ENCODE measurements at regions not wholly inside any gene's neighbourhood (a gene's known extent, or its start where the extent isn't known, plus 50 kb on each side); places are given as distances from the start of the nearest gene placed in this dataset.

GRCh38 chr2:20126469-20126868 is 75.0 kb upstream of the LAPTM4A start:
- TF ChIP-seq CTCF (conservative IDR thresholded peaks at IDR 0.05; ENCODE audit: low read depth, low read length) = no peak
- no peak for DNase-seq (ENCODE audit: low read depth)
- no peak overlapping the region for H3K4me3 ChIP-seq (ENCODE audit: low read depth, low read length)

DNA sequence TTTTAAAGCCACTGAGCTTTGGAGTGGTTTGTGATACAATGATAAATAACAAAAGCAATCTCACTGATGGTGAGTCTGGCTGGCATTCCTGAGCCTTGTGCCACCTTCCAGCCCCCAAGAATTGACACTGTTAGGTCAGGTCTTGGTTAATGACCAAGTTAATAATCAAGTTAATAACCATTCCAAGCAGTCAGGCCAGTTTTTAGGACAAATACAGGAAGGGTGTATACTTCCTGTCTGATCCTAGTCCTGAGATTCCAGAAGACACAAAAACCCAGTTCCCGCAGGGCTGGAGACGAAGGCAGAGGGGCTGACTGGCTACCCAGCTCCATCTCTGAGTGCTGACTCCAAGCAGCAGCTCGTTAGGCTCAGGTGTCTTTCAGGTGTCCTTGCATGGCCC is 74.6 kb upstream of the LAPTM4A start:
- TF ChIP-seq CTCF (conservative IDR thresholded peaks at IDR 0.05; ENCODE audit: low read depth, low read length) = no peak
- H3K4me3 ChIP-seq (ENCODE audit: low read depth, low read length) = no peak overlapping the region
- no peak for DNase-seq (ENCODE audit: low read depth)

DNA sequence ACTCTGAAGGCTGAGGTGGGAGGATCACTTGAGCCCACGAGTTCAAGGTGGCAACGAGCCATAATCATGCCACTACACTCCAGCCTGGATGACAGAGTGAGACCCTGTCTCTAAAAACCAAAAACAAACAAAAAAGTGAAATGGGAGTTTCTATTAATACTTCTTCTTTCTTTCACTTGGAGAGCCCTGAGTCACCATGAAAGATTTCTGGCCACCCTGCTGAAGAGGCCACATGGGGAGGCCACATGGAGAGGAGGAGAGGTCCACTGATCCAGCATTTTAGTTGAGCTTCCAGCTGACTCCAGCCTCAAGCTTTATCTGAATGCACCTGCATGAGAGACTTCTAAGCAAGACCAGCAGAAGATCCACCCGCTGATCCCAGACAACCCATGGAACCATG is 74.2 kb upstream of the LAPTM4A start:
- H3K4me3 ChIP-seq (ENCODE audit: low read depth, low read length) = no peak overlapping the region
- TF ChIP-seq CTCF (conservative IDR thresholded peaks at IDR 0.05; ENCODE audit: low read depth, low read length) = no peak
- peak; percentile 32 for DNase-seq (ENCODE audit: low read depth)

DNA sequence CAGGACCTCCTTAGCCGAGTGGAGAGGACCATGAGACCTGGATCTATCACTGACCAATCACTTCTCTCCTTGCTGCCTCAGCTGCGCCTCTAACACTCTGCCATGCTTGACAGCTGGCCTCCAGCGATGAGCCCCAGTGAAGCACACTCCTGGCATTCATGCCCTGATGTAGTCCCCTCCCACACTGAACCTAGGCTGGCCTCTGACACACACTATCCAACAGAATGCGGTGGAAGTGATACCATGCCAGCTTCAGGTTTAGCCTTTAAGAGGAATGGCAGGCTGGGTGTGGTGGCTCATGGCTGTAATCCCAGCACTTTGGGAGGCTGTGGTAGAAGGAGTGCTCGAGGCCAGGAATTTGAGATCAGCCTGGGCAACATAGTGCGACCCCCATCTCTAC is 73.7 kb upstream of the LAPTM4A start:
- no peak for DNase-seq (ENCODE audit: low read depth)
- no peak for TF ChIP-seq CTCF (conservative IDR thresholded peaks at IDR 0.05; ENCODE audit: low read depth, low read length)
- no peak overlapping the region for H3K4me3 ChIP-seq (ENCODE audit: low read depth, low read length)

GRCh38 chr2:20123871-20124594 is 72.6 kb upstream of the LAPTM4A start:
- H3K4me3 ChIP-seq (ENCODE audit: low read depth, low read length) = no peak overlapping the region
- no peak for DNase-seq (ENCODE audit: low read depth)
- TF ChIP-seq CTCF (conservative IDR thresholded peaks at IDR 0.05; ENCODE audit: low read depth, low read length) = no peak

DNA sequence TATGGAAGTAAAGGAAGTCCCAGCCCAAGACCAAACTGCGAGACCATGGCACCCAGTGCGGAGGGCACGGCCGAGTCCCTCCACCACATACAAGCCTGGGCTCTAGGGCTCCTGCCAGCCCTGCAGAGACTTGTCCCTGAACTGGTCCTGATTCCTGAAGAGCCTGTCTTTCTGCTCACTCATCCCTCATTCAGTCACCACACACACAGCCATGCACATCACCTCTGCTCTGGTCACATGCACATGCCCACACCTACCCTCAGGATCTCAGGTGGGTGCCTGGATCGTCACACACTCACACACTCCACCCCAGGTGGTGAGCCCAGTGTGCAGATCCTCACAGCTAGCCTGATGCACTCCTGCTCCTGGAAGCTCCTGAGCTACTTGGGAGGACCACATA is 71.4 kb upstream of the LAPTM4A start:
- DNase-seq (ENCODE audit: low read depth) = no peak
- H3K4me3 ChIP-seq (ENCODE audit: low read depth, low read length) = no peak overlapping the region
- TF ChIP-seq CTCF (conservative IDR thresholded peaks at IDR 0.05; ENCODE audit: low read depth, low read length) = no peak
